Nephron progenitor cell (in vitro differentiated cells): ENCODE measurements at regions not wholly inside any gene's neighbourhood (a gene's known extent, or its start where the extent isn't known, plus 50 kb on each side); places are given as distances from the start of the nearest gene placed in this dataset.
A peak's percentile ranks its signal among the peaks of the same experiment; 100 is the strongest.

Experiments used
- DNase-seq: peaks from one replicate; pipeline ENCODE4 v3.0.0; 2021
- H3K27ac Mint-ChIP-seq: 2 replicates; pipeline ENCODE4 v1.8.0; 2021; ENCODE audit warnings: mild to moderate bottlenecking, moderate library complexity, mixed read lengths
- H3K27me3 Mint-ChIP-seq: 2 replicates; pipeline ENCODE4 v1.8.0; 2021; ENCODE audit warnings: mild to moderate bottlenecking, low read depth, mixed read lengths; ENCODE audit not compliant: poor library complexity
- H3K36me3 Mint-ChIP-seq: 2 replicates; pipeline ENCODE4 v1.8.0; 2021; ENCODE audit warnings: low read depth, mixed read lengths
- H3K4me1 Mint-ChIP-seq: 2 replicates; pipeline ENCODE4 v1.8.0; 2021; ENCODE audit warnings: mixed read lengths
- H3K4me3 Mint-ChIP-seq: 2 replicates; pipeline ENCODE4 v1.8.0; 2021; ENCODE audit warnings: mild to moderate bottlenecking, moderate library complexity, mixed read lengths
- H3K9me3 Mint-ChIP-seq: 2 replicates; pipeline ENCODE4 v1.8.0; 2021; ENCODE audit warnings: mild to moderate bottlenecking, moderate library complexity, mixed read lengths
- CTCF ChIP-seq: fragments of 200-600 bp; sonication (generic); IDR thresholded peaks from 2 replicates; pipeline ENCODE4 v1.5.0; 2021; ENCODE audit warnings: antibody characterized with exemption

GRCh38 chr6:148054219-148054618 is 288.4 kb upstream of the SASH1 start:
- DNase-seq: no peak
- no peak for TF ChIP-seq CTCF

GRCh38 chr6:148055419-148055818 is 287.2 kb upstream of the SASH1 start:
- Mint-ChIP-seq H3K9me3 (peaks cover 41% of the 10 kb centered on the region), H3K36me3 (no peaks in the 10 kb centered on the region), H3K27ac (no peak overlapping the region), H3K4me1 (no peaks in the 10 kb centered on the region), H3K27me3 (peaks cover 4% of the 10 kb centered on the region), H3K4me3 (no peak overlapping the region)
- DNase-seq: no peak
- TF ChIP-seq CTCF: no peak

More at GRCh38 chr6:148054219-148054618, 288.4 kb upstream of the SASH1 start:
- peaks cover 3% of the 10 kb centered on the region for H3K27me3 Mint-ChIP-seq
- H3K36me3 Mint-ChIP-seq: no peaks in the 10 kb centered on the region
- no peak overlapping the region for H3K27ac Mint-ChIP-seq
- H3K4me3 Mint-ChIP-seq: no peak overlapping the region
- peaks cover 31% of the 10 kb centered on the region for H3K9me3 Mint-ChIP-seq
- no peaks in the 10 kb centered on the region for H3K4me1 Mint-ChIP-seq

GRCh38 chr6:148059869-148060268 is 282.8 kb upstream of the SASH1 start:
- peaks cover 70% of the 10 kb centered on the region for H3K9me3 Mint-ChIP-seq

GRCh38 chr6:148064406-148065134 is 278.1 kb upstream of the SASH1 start:
- no peak for TF ChIP-seq CTCF
- peak; percentile 7 for DNase-seq
- Mint-ChIP-seq H3K27ac (peak overlapping the region; percentile 71), H3K27me3 (peaks cover 11% of the 10 kb centered on the region), H3K36me3 (peaks cover 7% of the 10 kb centered on the region), H3K4me1 (peaks cover 6% of the 10 kb centered on the region), H3K4me3 (no peak overlapping the region), H3K9me3 (peaks cover 42% of the 10 kb centered on the region)

More at GRCh38 chr6:148059869-148060268, 282.8 kb upstream of the SASH1 start:
- Mint-ChIP-seq H3K27ac (no peak overlapping the region), H3K4me1 (peaks cover 6% of the 10 kb centered on the region), H3K27me3 (peaks cover 4% of the 10 kb centered on the region), H3K36me3 (peaks cover 7% of the 10 kb centered on the region), H3K4me3 (no peak overlapping the region)
- no peak for TF ChIP-seq CTCF
- DNase-seq: no peak

- Mint-ChIP-seq H3K27me3 (peaks cover 8% of the 10 kb centered on the region), H3K36me3 (peaks cover 3% of the 10 kb centered on the region), H3K9me3 (peaks cover 24% of the 10 kb centered on the region), H3K27ac (no peak overlapping the region), H3K4me1 (peaks cover 6% of the 10 kb centered on the region), H3K4me3 (no peak overlapping the region)
- DNase-seq: no peak
- no peak for TF ChIP-seq CTCF
These were observed 274.1 kb upstream of the SASH1 start for GRCh38 chr6:148068437-148069061.
